AG09309 (cell line): ENCODE measurements at regions not wholly inside any gene's neighbourhood (a gene's known extent, or its start where the extent isn't known, plus 50 kb on each side); places are given as distances from the start of the nearest gene placed in this dataset.
A peak's percentile ranks its signal among the peaks of the same experiment; 100 is the strongest.
"Not testable (repeated sequence)": the region's sequence is repeated elsewhere in the genome, so short reads cannot be mapped to it uniquely, and the experiment has no call there.

Source experiments
- DNase-seq: peaks from one replicate; pipeline ENCODE4 v3.0.0-alpha.2; 2010; ENCODE audit warnings: low read depth
- H3K4me3 ChIP-seq: 2 replicates; pipeline ENCODE4 v1.5.1; 2011; ENCODE audit warnings: mild to moderate bottlenecking, low read depth, low read length, moderate library complexity; ENCODE audit not compliant: control insufficient read depth
- CTCF ChIP-seq: IDR thresholded peaks from 2 replicates; pipeline ENCODE4 v1.5.1; 2011; ENCODE audit warnings: mild to moderate bottlenecking, low read depth, low read length, inconsistent platforms; ENCODE audit not compliant: insufficient read depth, control insufficient read depth; ENCODE audit errors: missing control alignments

GRCh38 chr13:42486711-42487198 lies 87.2 kb upstream of the TNFSF11 start:
- no peak overlapping the region for H3K4me3 ChIP-seq
- peak; percentile 31 for DNase-seq
- no peak for TF ChIP-seq CTCF

- DNase-seq: no peak
- H3K4me3 ChIP-seq: no peak overlapping the region
- TF ChIP-seq CTCF: no peak
Measured at GRCh38 chr13:42487221-42487620, 86.7 kb upstream of the TNFSF11 start.

DNA sequence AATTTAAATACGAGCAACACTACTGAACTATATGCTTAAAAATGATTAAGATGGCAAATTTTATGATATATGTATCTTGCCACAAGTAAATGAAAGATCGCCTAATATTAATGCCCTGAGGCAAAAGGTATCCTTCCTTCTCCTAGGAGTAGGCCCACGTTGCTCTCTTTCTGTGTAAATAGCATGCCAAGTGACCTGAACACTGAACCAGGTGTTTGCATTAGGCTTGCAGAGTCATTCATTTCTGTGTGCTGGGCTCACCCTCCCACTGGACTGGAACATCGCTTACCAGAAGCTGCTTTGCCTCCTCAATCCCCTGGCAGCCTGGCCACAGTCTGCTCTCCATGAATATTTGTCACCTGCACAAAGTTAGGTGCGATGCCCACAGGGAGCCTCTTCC lies 83.3 kb upstream of the TNFSF11 start:
- TF ChIP-seq CTCF: no peak
- DNase-seq: no peak
- no peak overlapping the region for H3K4me3 ChIP-seq

DNA sequence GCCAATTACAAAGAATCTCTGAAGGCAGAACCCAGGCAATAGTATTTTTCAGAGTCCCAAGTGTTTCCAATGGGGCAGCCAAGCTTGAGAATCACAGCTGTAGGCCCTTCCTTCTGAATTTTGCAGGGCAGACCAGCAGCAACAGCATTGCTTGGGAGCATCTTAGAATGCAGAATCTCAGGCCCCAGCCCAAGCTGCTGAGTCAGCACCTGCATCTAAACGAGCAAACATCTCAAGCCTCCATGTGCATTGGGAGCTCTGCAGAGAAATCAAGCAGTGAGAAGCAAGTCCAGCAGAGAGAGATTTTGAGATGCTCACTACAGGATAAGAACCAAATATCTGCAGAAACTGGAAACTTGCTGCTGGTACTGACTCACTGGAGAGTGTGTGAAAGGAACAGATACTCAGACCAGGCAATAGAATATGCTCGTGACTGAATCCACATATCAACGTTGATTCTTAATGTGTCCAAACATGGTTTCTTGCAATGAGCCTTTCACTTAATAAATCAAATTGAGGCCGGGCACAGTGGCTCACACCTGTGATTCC lies 81.5 kb upstream of the TNFSF11 start:
- no peak for DNase-seq
- H3K4me3 ChIP-seq: no peak overlapping the region
- TF ChIP-seq CTCF: no peak

GRCh38 chr13:42494157-42494556 lies 79.8 kb upstream of the TNFSF11 start:
- H3K4me3 ChIP-seq: no peak overlapping the region
- no peak for DNase-seq
- no peak for TF ChIP-seq CTCF

DNA sequence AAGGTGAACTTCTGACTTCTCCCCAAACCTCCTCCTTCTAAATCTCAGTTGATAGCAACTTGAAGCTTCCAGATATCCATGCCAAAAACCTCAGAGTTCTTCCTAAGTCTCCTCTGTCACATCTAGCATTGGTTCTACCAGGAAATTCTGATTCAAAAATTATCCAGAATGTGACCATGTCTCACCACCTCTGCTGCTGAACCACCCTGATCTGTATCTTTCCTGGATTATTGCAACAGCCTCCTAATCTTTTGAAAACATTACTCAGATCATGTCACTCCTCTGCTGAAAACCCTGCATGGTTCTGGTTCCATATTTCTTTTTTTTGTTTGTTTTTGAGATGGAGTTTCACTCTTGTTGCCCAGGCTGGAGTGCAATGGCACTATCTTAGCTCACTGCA lies 78.7 kb upstream of the TNFSF11 start:
- DNase-seq: no peak
- TF ChIP-seq CTCF: no peak
- H3K4me3 ChIP-seq: no peak overlapping the region

- TF ChIP-seq CTCF: no peak
- DNase-seq: no peak
- H3K4me3 ChIP-seq: no peak overlapping the region
Measured at GRCh38 chr13:42495751-42496150, 78.2 kb upstream of the TNFSF11 start.

GRCh38 chr13:42496926-42497554 lies 76.9 kb upstream of the TNFSF11 start:
- H3K4me3 ChIP-seq, DNase-seq: not testable (repeated sequence)
